ENCODE measurements at regions not wholly inside any gene's neighbourhood (a gene's known extent, or its start where the extent isn't known, plus 50 kb on each side); places are given as distances from the start of the nearest gene placed in this dataset.

DNA sequence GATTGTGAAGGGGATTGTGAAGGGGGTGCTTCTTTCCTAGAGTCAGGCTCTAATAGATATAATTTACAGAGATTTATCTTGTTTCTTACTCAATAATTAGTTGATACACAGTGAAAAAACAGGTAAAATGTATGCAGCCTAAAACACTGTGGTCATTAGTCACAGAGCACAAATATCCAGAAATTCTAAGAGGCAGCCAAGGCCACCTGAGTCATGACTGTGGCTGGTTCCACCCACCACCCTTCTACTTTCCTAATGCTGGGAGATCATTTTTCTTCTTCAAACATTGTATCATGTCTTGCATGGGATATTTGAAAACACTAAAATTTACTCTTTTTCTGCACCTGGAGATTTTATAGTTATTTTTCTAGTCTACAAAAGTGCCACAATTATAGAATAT, 181.6 kb downstream of the OTOR start:
- TF ChIP-seq, protein P1, sequence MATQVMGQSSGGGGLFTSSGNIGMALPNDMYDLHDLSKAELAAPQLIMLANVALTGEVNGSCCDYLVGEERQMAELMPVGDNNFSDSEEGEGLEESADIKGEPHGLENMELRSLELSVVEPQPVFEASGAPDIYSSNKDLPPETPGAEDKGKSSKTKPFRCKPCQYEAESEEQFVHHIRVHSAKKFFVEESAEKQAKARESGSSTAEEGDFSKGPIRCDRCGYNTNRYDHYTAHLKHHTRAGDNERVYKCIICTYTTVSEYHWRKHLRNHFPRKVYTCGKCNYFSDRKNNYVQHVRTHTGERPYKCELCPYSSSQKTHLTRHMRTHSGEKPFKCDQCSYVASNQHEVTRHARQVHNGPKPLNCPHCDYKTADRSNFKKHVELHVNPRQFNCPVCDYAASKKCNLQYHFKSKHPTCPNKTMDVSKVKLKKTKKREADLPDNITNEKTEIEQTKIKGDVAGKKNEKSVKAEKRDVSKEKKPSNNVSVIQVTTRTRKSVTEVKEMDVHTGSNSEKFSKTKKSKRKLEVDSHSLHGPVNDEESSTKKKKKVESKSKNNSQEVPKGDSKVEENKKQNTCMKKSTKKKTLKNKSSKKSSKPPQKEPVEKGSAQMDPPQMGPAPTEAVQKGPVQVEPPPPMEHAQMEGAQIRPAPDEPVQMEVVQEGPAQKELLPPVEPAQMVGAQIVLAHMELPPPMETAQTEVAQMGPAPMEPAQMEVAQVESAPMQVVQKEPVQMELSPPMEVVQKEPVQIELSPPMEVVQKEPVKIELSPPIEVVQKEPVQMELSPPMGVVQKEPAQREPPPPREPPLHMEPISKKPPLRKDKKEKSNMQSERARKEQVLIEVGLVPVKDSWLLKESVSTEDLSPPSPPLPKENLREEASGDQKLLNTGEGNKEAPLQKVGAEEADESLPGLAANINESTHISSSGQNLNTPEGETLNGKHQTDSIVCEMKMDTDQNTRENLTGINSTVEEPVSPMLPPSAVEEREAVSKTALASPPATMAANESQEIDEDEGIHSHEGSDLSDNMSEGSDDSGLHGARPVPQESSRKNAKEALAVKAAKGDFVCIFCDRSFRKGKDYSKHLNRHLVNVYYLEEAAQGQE (IDR thresholded peaks at IDR 0.05; ENCODE audit: low read depth, low read length) = no peak
- Histone ChIP-seq H3K79me2 (ENCODE audit: insufficient read depth) (no peaks in the 10 kb centered on the region), H2AFZ (ENCODE audit: low read depth) (no peak overlapping the region), H3K4me3 (ENCODE audit: low read depth in 2 of 2, low read length in 1 of 2) (no peak overlapping the region), H3F3A (replicated peaks; ENCODE audit: insufficient read depth) (no peaks in the 10 kb centered on the region), H3K4me2 (no peak overlapping the region), H3K9ac (no peak overlapping the region), H4K20me1 (ENCODE audit: insufficient read depth) (no peaks in the 10 kb centered on the region), H3K4me1 (ENCODE audit: control insufficient read depth in 1 of 2, insufficient read depth in 2 of 2, low read depth in 1 of 2, low read length in 1 of 2) (no peaks in the 10 kb centered on the region), H3K27me3 (ENCODE audit: insufficient read depth) (no peaks in the 10 kb centered on the region), H3K36me3 (replicated peaks in 1 of 2; ENCODE audit: control insufficient read depth in 1 of 2, insufficient read depth in 2 of 2, low read length in 1 of 2) (no peaks in the 10 kb centered on the region), H3K9me2 (no peaks in the 10 kb centered on the region), H3K27ac (ENCODE audit: low read depth in 2 of 2, low read length in 1 of 2) (no peak overlapping the region), H3K9me3 (no peaks in the 10 kb centered on the region)
- DNase-seq = no peak
- ChIA-PET POLR2A (no interaction called here), CTCF (no interaction called here)

DNA sequence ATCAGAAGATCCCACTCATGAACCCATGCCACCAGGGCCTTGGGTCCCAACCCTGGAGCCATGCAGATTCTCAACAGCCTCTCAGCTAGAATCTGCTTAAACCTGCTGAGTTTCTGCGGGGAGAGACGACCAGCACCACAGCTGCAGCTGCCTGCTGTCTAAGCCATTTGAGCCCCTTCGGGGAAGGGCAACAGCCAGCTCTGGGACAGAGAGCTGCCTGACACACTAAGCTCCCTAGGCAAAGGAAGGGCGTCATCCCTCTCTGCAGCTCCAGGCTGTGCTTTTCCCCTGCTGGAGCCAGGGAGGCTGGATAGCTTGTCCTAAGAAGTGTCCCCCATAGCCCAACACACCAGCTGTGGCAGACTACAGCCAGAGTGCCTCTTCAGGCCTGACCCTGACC, 182.5 kb downstream of the OTOR start:
- no peak overlapping the region for H2AFZ ChIP-seq (ENCODE audit: low read depth)
- no peak overlapping the region for H3K4me3 ChIP-seq (ENCODE audit: low read depth in 2 of 2, low read length in 1 of 2)
- H3K27me3 ChIP-seq (ENCODE audit: insufficient read depth) = no peaks in the 10 kb centered on the region
- no peak for TF ChIP-seq RCOR1 (IDR thresholded peaks at IDR 0.05; ENCODE audit: low read length)
- TF ChIP-seq MXI1 (IDR thresholded peaks at IDR 0.05; ENCODE audit: low read depth, low read length) = no peak
- TF ChIP-seq NRF1 (IDR thresholded peaks at IDR 0.05; ENCODE audit: low read depth, low read length) = no peak
- TF ChIP-seq EZH2phosphoT487 (IDR thresholded peaks at IDR 0.05; ENCODE audit: borderline replicate concordance, low read depth) = no peak
- TF ChIP-seq, protein P2, sequence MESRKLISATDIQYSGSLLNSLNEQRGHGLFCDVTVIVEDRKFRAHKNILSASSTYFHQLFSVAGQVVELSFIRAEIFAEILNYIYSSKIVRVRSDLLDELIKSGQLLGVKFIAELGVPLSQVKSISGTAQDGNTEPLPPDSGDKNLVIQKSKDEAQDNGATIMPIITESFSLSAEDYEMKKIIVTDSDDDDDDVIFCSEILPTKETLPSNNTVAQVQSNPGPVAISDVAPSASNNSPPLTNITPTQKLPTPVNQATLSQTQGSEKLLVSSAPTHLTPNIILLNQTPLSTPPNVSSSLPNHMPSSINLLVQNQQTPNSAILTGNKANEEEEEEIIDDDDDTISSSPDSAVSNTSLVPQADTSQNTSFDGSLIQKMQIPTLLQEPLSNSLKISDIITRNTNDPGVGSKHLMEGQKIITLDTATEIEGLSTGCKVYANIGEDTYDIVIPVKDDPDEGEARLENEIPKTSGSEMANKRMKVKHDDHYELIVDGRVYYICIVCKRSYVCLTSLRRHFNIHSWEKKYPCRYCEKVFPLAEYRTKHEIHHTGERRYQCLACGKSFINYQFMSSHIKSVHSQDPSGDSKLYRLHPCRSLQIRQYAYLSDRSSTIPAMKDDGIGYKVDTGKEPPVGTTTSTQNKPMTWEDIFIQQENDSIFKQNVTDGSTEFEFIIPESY (IDR thresholded peaks at IDR 0.05; ENCODE audit: borderline replicate concordance, low read depth) = no peak
- TF ChIP-seq RXRA (IDR thresholded peaks at IDR 0.05; ENCODE audit: borderline replicate concordance, low read depth) = no peak
- TF ChIP-seq TAF1 (IDR thresholded peaks at IDR 0.05; ENCODE audit: borderline replicate concordance, low read depth, low read length) = no peak
- no peak for TF ChIP-seq FOXM1 (IDR thresholded peaks at IDR 0.05; ENCODE audit: low read depth)
- TF ChIP-seq FOSL2 (IDR thresholded peaks at IDR 0.05; ENCODE audit: borderline replicate concordance, low read depth) = no peak
- no peak for TF ChIP-seq TEAD4 (IDR thresholded peaks at IDR 0.05; ENCODE audit: borderline replicate concordance, insufficient read depth)
- WGBS (ENCODE audit: low lambda C conversion rate) = 24% methylated on average over 4 of the region's 4 CpGs
- H3K4me2 ChIP-seq = no peak overlapping the region
- H3K9ac ChIP-seq = no peak overlapping the region
- ChIA-PET CTCF (no interaction called here), POLR2A (no interaction called here)
- H3K79me2 ChIP-seq (ENCODE audit: insufficient read depth) = no peaks in the 10 kb centered on the region
- DNase-seq = no peak
- H4K20me1 ChIP-seq (ENCODE audit: insufficient read depth) = no peaks in the 10 kb centered on the region
- no peaks in the 10 kb centered on the region for H3K4me1 ChIP-seq (ENCODE audit: control insufficient read depth in 1 of 2, insufficient read depth in 2 of 2, low read depth in 1 of 2, low read length in 1 of 2)
- no peaks in the 10 kb centered on the region for H3F3A ChIP-seq (replicated peaks; ENCODE audit: insufficient read depth)
- H3K9me3 ChIP-seq = no peaks in the 10 kb centered on the region
- H3K27ac ChIP-seq (ENCODE audit: low read depth in 2 of 2, low read length in 1 of 2) = no peak overlapping the region
- no peaks in the 10 kb centered on the region for H3K9me2 ChIP-seq
- H3K36me3 ChIP-seq (replicated peaks in 1 of 2; ENCODE audit: control insufficient read depth in 1 of 2, insufficient read depth in 2 of 2, low read length in 1 of 2) = no peaks in the 10 kb centered on the region

Data from SK-N-SH (cell line).